Dermis microvascular lymphatic vessel endothelial cell (primary cell): ENCODE measurements at regions not wholly inside any gene's neighbourhood (a gene's known extent, or its start where the extent isn't known, plus 50 kb on each side); places are given as distances from the start of the nearest gene placed in this dataset.
A peak's percentile ranks its signal among the peaks of the same experiment; 100 is the strongest.
"Not testable (repeated sequence)": the region's sequence is repeated elsewhere in the genome, so short reads cannot be mapped to it uniquely, and the experiment has no call there.

Experiments used
- DNase-seq, 2 donors: peaks; one replicate each; pipeline versions ENCODE4 v3.0.0 to v3.0.0-alpha.2; 2010; ENCODE audit warnings: low read depth in 2 of 2

DNA sequence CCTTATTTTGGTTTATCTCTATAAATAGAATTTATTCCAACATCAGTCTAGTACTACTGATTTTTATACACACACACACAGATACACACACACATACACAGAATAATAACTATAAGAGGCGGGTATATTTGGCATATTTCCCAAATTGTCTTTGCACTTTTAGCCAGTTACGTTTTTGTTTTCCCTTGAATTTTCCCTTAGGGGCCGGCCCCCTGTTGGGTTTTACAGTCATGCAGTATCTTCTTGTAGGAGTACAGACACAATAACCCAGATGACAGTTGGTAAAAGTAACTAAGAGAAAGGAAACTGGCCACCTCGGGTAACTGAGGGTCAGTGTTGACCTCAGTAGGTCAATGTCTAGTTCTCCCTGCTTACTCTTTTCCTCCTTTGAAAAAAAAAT is 50.9 kb downstream of the DISP1 start:
- no peak for DNase-seq

- no peak for DNase-seq
Observed at GRCh38 chr1:222867316-222867715, 52.5 kb downstream of the DISP1 start.

DNA sequence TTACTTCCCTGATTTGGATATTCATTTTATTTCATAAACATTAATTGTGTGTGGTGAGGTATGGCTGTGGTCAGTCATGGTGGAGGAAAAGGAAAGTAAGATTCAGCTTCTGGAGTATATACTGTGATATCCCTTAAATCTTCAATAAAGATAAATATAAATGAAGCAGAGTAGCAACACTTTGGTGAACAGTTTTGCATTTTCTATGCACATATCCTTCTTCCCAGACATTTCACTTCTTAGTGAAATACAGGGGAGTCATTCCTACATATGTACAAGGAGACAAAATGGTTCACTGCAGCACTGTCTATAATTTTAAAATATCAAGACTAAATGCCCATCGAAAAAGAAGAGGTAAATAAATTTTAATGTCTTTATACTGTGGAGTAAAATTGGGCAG is 61.3 kb downstream of the DISP1 start:
- DNase-seq = no peak

DNA sequence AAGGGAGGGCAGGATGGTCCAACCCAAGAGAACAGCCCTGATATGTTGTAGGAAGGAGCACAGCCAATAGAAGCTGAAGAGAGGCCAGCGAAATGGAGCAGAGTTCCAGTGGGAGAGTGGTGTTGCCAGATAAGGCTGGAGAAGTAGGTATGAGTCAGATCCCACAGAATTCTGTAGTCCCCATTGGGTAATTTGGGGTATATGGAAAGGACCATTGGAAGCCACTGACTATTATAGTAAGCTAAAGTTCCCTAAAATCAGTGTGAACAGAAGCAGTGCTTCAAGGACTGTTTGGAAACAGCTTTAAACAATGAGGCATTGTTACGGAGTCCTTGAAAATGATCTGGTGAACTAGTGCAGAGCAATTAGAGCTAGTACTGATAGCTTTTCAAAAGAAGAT is 63.0 kb downstream of the DISP1 start:
- DNase-seq = no peak

- peak in 1 of 2 donors; percentile 23 for DNase-seq
Observed at GRCh38 chr1:222880587-222880986, 65.7 kb downstream of the DISP1 start.

DNA sequence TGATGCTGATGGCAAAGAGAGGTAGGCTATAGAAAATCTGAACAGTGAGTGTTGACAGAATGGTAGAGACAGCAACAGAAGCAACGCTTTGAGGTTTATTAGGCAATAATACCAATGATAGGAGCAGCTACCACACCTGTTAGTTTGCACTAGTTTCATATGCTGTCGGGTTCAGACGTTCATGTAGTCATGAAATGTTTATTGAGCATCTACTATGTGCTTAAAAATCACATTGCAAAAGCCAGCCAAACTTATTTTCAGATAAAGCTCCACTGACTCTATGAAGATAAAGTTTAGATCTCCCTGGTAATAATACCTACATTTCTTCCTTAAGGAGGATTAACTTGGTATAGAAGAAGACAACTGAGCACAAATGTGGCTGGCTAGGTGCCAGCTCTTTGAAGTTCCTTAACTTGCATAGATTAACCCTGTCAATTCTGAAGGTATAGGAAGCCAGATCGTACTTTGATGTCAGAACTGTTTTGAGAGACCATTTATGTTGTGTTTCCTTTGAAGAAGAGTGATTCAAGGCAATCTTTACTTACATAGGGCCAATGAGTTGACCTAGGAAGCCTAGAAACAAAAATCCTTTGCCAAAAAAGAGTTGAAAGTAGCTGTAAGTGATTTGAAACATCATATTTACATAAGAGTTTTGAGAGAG is 71.5 kb downstream of the DISP1 start:
- no peak for DNase-seq

- DNase-seq = no peak
Observed at GRCh38 chr1:222886878-222887351, 72.1 kb downstream of the DISP1 start.

GRCh38 chr1:222889440-222889839 is 74.6 kb downstream of the DISP1 start:
- DNase-seq = peak in 1 of 2 donors; percentile 16

DNA sequence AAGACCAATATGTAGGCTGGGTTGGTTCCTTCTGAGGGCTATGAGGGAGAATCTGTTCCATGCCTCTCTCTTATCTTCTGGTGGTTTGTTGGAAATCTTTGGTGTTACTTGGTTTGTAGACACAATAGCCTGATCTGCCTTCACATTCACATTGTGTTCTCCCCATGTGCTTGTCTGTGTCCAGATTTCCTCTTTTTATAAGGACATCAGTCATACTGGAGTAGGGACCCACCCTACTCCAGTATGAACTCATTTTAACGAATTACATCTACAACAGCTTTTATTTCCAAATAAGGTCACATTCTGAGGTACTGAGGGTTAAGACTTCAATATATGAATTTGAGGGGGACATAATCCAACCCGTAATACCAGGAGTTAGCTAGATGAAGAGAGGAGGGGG is 75.9 kb downstream of the DISP1 start:
- DNase-seq = no peak

GRCh38 chr1:222891578-222891977 is 76.7 kb downstream of the DISP1 start:
- DNase-seq = no peak

DNA sequence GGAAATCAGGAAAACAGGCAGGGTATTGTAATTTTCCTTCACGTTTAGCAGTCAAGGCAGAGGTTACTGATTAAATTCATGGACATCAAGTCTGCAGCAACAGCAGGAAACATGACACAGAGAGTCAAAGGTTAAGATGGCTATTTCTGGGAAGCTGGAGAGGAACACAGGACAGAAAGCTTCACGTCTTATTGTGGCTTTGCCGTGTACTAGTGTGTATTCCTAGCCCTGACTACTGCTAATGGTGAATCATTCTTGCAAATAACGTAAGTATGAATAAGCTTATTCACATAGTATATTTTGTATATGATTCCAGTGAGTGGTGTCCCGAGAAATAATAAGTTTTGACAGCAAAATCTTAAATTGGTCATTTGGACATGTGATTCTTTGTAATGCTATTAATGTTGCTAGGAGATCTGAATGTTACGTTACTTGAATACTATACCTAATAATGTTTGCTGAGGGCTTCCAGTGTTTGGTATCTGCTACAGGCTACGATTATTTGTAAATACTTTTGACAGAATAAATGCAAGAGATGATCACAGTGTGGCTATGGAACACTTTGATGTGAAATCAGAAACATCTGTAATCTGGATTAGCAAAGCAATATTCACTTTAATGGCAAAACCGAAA is 77.4 kb downstream of the DISP1 start:
- DNase-seq = peak in 1 of 2 donors; percentile 83

DNA sequence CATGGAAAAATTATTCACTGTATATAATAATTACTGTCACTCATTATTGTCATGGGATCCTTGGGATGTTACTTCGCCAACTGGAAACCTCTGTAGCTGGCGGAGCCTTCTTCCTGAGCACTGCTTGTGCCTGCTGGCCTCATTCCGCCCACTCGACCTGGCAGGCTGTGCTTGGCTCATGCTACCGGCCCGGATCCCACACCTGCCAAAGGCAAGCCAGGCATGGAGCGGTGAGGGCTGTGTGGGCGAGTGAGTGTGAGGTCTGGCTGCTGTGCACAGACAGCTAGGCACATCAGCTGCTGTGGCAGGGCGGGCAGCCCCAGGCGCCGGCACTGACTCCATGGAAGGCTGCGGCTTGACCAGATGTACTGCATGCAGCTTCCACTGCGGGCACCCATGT is 78.4 kb downstream of the DISP1 start:
- DNase-seq = no peak

GRCh38 chr1:222894331-222894730 is 79.5 kb downstream of the DISP1 start:
- DNase-seq = no peak

DNA sequence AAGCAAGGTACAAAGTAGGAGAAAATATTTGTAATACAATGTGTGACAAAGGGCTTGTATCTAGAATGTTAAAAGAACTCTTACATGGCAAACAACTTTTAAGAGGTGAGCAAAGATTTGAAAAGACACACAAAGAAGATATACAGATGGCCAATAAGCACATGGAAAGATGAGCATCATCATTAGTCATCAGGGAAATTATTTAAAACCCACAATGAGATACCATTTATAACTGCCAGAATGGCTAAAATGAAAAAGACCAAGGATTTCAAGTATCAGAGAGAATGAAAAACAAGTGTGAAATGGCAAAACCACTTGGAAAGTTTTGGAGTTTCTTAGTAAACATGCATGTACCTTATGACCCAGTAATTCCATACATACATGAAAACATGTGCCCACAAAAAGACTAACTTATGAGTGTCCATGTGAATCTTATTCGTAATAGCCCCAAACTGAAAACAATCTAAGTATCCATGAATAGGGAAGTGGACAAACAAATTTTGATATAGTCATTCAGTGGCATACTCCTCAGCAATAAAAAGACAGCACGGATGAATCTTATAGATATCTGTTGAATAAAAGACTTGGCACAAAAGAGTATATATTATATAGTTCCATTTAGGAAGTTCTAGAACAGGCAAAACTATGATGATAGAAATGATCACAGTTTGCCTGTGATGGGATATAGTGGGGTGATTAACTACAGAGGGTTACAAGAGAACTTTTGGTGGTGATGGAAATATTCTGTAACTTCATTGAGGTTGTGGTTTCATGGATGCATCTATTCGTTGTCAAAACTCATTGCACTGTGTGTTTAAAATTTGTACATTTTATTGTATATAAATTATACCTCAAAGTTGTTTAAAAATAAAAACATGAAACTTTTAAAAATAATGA is 82.0 kb downstream of the DISP1 start:
- no peak for DNase-seq

DNA sequence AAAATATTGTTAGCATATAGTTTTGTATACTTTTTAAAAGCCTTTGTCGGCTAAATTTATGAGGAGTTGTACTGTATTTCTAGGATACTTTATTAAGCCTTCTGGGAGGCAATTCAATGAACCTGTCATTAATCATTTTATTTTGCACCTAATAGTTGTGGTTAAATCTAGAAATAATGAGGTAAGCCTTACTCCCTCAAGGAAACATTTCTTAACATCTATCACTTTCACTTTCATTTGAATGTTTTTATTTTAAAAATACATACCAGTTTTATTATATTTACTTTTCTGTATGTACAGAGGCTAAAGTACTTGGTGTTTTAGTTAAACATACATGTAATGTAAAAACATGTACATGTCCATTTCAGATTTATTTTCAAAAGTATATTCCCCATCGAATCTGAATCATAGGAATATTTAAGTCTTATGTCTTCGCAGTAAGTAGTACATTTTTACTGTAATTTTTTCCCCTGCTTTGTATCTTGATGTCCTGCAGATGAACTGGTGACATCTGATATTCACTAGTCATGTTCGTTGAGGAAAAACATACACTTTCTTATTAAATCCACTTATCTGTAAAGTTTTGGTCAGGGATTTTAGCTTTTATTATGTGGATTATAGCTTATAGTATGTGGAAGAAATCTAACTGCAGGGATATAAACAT is 82.8 kb downstream of the DISP1 start:
- DNase-seq = no peak

DNA sequence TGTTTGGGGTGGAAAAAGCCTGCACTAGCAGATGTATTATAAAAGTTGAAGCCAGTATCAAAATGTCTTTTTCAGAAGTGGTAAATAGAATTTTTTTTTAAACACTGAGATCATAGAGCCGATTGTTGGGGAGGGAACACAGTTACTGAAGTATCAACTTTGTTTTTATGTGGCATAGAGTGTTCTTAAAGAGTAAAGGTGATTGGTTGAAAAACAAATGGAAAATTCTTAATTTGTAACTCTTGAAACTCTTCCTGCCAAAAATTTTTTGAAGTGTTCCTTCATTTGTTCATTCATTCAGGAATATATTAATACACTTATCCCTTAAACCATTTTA is 83.3 kb downstream of the DISP1 start:
- DNase-seq = no peak

GRCh38 chr1:222899471-222899870 is 84.6 kb downstream of the DISP1 start:
- no peak for DNase-seq

GRCh38 chr1:222904451-222904850 is 89.6 kb downstream of the DISP1 start:
- no peak for DNase-seq

- DNase-seq = no peak
Observed at GRCh38 chr1:222905151-222905550, 90.3 kb downstream of the DISP1 start.

DNA sequence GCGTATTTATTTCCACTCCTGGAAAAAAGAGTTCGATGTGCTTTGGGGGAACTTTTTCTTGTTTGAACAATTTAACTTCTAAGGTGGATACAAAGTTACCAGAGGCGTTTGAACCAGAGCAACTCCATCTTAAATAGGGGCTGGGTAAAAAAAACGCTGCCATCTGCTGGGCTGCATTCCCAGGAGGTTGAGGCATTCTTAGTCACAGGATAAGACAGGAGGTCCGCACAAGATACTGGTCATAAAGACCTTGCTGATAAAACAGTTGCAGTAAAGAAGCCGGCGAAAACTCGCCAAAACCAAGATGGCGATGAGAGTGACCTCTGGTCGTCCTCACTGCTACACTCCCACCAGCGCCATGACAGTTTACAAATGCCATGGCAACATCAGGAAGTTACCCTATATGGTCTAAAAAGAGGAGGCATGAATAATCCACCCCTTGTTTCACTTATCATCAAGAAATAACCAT is 91.5 kb downstream of the DISP1 start:
- DNase-seq = not testable (repeated sequence)

DNA sequence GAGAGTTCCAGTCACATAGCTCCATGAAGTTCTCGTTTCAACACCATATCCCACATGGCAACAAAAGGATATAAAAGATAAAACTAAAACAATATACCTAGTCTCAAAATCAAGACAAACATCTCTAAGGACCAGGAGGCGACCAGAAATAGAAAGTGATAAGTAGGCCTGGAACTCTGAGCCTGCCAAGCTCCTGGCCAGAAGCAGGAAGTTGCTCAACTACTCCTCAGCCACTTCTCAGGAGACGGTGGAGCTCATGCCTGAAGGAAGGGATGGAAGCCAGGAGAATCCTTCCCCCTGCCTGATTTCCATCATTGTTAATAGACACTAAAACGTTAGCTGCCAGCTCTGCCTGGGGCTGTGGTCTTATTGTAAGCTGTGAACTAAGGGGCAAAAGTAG is 94.7 kb downstream of the DISP1 start:
- DNase-seq = no peak

DNA sequence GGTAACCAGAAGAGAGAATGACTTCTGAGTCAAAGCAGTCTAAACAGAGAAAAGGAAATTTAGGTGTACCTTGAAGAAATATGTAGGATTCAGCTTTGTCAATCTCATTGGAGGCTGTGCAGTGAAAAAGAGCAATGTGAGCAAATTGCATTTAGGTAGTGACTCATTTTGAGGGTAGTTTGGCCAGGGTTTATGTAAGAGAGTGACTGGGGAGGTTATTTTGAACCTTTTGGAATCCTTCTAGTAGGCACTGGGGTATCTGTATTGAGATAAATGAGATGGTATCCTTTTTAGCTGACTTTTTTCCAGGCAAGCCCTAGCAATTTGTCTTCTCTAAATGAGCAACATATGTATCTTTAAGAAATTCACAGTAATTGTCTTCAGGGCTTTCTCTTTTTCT is 95.9 kb downstream of the DISP1 start:
- DNase-seq = no peak
